Mesenchymal stem cell (in vitro differentiated cells and primary cell): ENCODE measurements at regions not wholly inside any gene's neighbourhood (a gene's known extent, or its start where the extent isn't known, plus 50 kb on each side); places are given as distances from the start of the nearest gene placed in this dataset.

ENCODE experiments used
- DNase-seq: peaks from one replicate; pipeline ENCODE4 v3.0.0-alpha.2; 2013
- H2AFZ ChIP-seq: one replicate; pipeline ENCODE4 v1.6.1; 2013; ENCODE audit warnings: low read depth, mild to moderate bottlenecking, control low read depth, inconsistent platforms, low read length, moderate library complexity
- H2AK5ac ChIP-seq: 2 replicates; pipeline ENCODE4 v1.6.1; 2013; ENCODE audit warnings: low read length, moderate library complexity, mild to moderate bottlenecking, inconsistent platforms; ENCODE audit not compliant: severe bottlenecking
- H2BK120ac ChIP-seq: one replicate; pipeline ENCODE4 v1.6.1; 2013; ENCODE audit warnings: low read depth, mild to moderate bottlenecking, inconsistent platforms, low read length, moderate library complexity
- H2BK12ac ChIP-seq, 2 experiments: one replicate each; pipeline ENCODE4 v1.6.1; 2013; ENCODE audit warnings: inconsistent platforms in 2 of 2, low read length in 2 of 2, mild to moderate bottlenecking in 2 of 2, moderate library complexity in 2 of 2, control low read depth in 1 of 2
- H2BK15ac ChIP-seq: one replicate; pipeline ENCODE4 v1.6.1; 2013; ENCODE audit warnings: mild to moderate bottlenecking, low read depth, inconsistent platforms; ENCODE audit not compliant: poor library complexity, severe bottlenecking
- H2BK5ac ChIP-seq: 2 replicates; pipeline ENCODE4 v1.6.1; 2013; ENCODE audit warnings: low read depth, mild to moderate bottlenecking, low read length, control low read depth, inconsistent platforms; ENCODE audit not compliant: poor library complexity, severe bottlenecking
- H3K14ac ChIP-seq, 2 experiments: one replicate each; pipeline ENCODE4 v1.6.1; 2013; ENCODE audit warnings: inconsistent platforms in 2 of 2, low read length in 2 of 2, control low read depth in 1 of 2, mild to moderate bottlenecking in 1 of 2, moderate library complexity in 1 of 2
- H3K18ac ChIP-seq, 2 experiments: one replicate each; pipeline ENCODE4 v1.6.1; 2013; ENCODE audit warnings: inconsistent platforms in 2 of 2, low read length in 2 of 2, control low read depth in 1 of 2, low read depth in 1 of 2, mild to moderate bottlenecking in 1 of 2
- H3K23ac ChIP-seq, 2 experiments: one replicate each; pipeline ENCODE4 v1.6.1; 2013; ENCODE audit warnings: inconsistent platforms in 2 of 2, low read length in 2 of 2, mild to moderate bottlenecking in 2 of 2, moderate library complexity in 2 of 2, control low read depth in 1 of 2
- H3K27ac ChIP-seq: 2 replicates; pipeline ENCODE4 v1.5.1; 2013; ENCODE audit warnings: mild to moderate bottlenecking, moderate library complexity, low read length, control low read depth, inconsistent platforms; ENCODE audit not compliant: poor library complexity, severe bottlenecking
- H3K27me3 ChIP-seq, 2 experiments: 2 replicates each; pipeline versions ENCODE4 v1.6.1 to v1.7.0; 2013; ENCODE audit warnings: low read length in 2 of 2, mild to moderate bottlenecking in 2 of 2, moderate library complexity in 2 of 2, control low read depth in 1 of 2, inconsistent platforms in 1 of 2; ENCODE audit not compliant: control insufficient read depth in 1 of 2, insufficient read depth in 1 of 2
- H3K36me3 ChIP-seq, 2 experiments: 2 replicates each; pipeline versions ENCODE4 v1.6.1 to v1.7.0; 2013; ENCODE audit warnings: low read length in 2 of 2, control low read depth in 1 of 2, inconsistent platforms in 1 of 2, low read depth in 1 of 2, mild to moderate bottlenecking in 1 of 2; ENCODE audit not compliant: insufficient read depth in 2 of 2, control insufficient read depth in 1 of 2
- H3K4ac ChIP-seq, 2 experiments: one replicate each; pipeline ENCODE4 v1.6.1; 2013; ENCODE audit warnings: inconsistent platforms in 2 of 2, low read length in 2 of 2, mild to moderate bottlenecking in 2 of 2, moderate library complexity in 2 of 2, control low read depth in 1 of 2, low read depth in 1 of 2
- H3K4me1 ChIP-seq: 2 replicates; pipeline ENCODE4 v1.6.1; 2013; ENCODE audit warnings: low read depth, low read length, control low read depth; ENCODE audit not compliant: control insufficient read depth, insufficient read depth
- H3K4me2 ChIP-seq: 2 replicates; pipeline ENCODE4 v1.6.1; 2013; ENCODE audit warnings: low read length, mild to moderate bottlenecking, inconsistent platforms; ENCODE audit not compliant: poor library complexity, severe bottlenecking
- H3K4me3 ChIP-seq, 2 experiments: 2 replicates each; pipeline versions ENCODE4 v1.5.1 to v1.7.0; 2013; ENCODE audit warnings: low read length in 2 of 2, mild to moderate bottlenecking in 2 of 2, control low read depth in 1 of 2, low read depth in 1 of 2; ENCODE audit not compliant: insufficient read depth in 1 of 2
- H3K79me1 ChIP-seq: replicated peaks from 2 replicates; pipeline ENCODE4 v1.6.1; 2013; ENCODE audit warnings: mild to moderate bottlenecking, control low read depth, low read length, inconsistent platforms; ENCODE audit not compliant: poor library complexity, severe bottlenecking
- H3K9ac ChIP-seq: 2 replicates; pipeline ENCODE4 v1.7.0; 2013; ENCODE audit warnings: mild to moderate bottlenecking, low read length, moderate library complexity
- H3K9me3 ChIP-seq: 2 replicates; pipeline ENCODE4 v1.7.0; 2013; ENCODE audit warnings: mild to moderate bottlenecking, low read length; ENCODE audit not compliant: control insufficient read depth
- H4K8ac ChIP-seq: one replicate; pipeline ENCODE4 v1.6.1; 2013; ENCODE audit warnings: inconsistent platforms, mild to moderate bottlenecking, low read length, moderate library complexity
- H4K91ac ChIP-seq: one replicate; pipeline ENCODE4 v1.6.1; 2013; ENCODE audit warnings: mild to moderate bottlenecking, low read length, inconsistent platforms
- WGBS: methylation state at CpG from one replicate; pipeline ENCODE4 v1.1.7; 2013; ENCODE audit warnings: mixed read lengths; 5-methylcytosine and 5-hydroxymethylcytosine counted together

GRCh38 chr2:138964418-138964817 is 184.2 kb upstream of the NXPH2 start:
- Histone ChIP-seq H3K14ac (no peak overlapping the region), H3K4me3 (no peak overlapping the region), H3K27ac (no peak overlapping the region), H2AK5ac (no peak overlapping the region), H3K18ac (no peak overlapping the region), H3K9me3 (no peaks in the 10 kb centered on the region), H3K4me2 (no peak overlapping the region), H3K79me1 (no peaks in the 10 kb centered on the region), H2BK120ac (no peak overlapping the region), H4K91ac (no peak overlapping the region), H2BK15ac (no peak overlapping the region), H3K4me1 (no peaks in the 10 kb centered on the region), H3K36me3 (no peaks in the 10 kb centered on the region), H3K4ac (no peak overlapping the region), H2BK5ac (no peak overlapping the region), H3K9ac (no peak overlapping the region), H3K27me3 (peaks cover 0 to 43% of the 10 kb centered on the region in 2 experiments), H2AFZ (no peak overlapping the region), H4K8ac (no peak overlapping the region), H2BK12ac (no peak overlapping the region), H3K23ac (no peak overlapping the region)
- no peak for DNase-seq
- no CpG with 5 or more reads among the region's 1 CpG for WGBS

GRCh38 chr2:138962686-138963085 is 182.5 kb upstream of the NXPH2 start:
- no peak overlapping the region for H2BK12ac ChIP-seq
- H3K18ac ChIP-seq = no peak overlapping the region
- H2BK120ac ChIP-seq = no peak overlapping the region
- H2BK15ac ChIP-seq = no peak overlapping the region
- no peak overlapping the region for H3K14ac ChIP-seq
- peaks cover 5% of the 10 kb centered on the region for H3K9me3 ChIP-seq
- no peaks in the 10 kb centered on the region for H3K4me1 ChIP-seq
- H2BK5ac ChIP-seq = no peak overlapping the region
- WGBS = 91% methylated on average over 2 of the region's 5 CpGs
- H3K79me1 ChIP-seq = no peaks in the 10 kb centered on the region
- no peak overlapping the region for H3K4me3 ChIP-seq
- no peak overlapping the region for H3K4me2 ChIP-seq
- no peak overlapping the region for H3K27ac ChIP-seq
- no peak for DNase-seq
- H3K4ac ChIP-seq = no peak overlapping the region
- no peak overlapping the region for H4K8ac ChIP-seq
- H2AFZ ChIP-seq = no peak overlapping the region
- H3K23ac ChIP-seq = no peak overlapping the region
- no peak overlapping the region for H3K9ac ChIP-seq
- no peak overlapping the region for H2AK5ac ChIP-seq
- H3K27me3 ChIP-seq = peaks cover 0 to 55% of the 10 kb centered on the region in 2 experiments
- no peaks in the 10 kb centered on the region for H3K36me3 ChIP-seq
- no peak overlapping the region for H4K91ac ChIP-seq

- H4K91ac ChIP-seq = no peak overlapping the region
- H2BK5ac ChIP-seq = no peak overlapping the region
- H3K18ac ChIP-seq = no peak overlapping the region
- no peak overlapping the region for H2AK5ac ChIP-seq
- H3K36me3 ChIP-seq = no peaks in the 10 kb centered on the region
- no peak overlapping the region for H2BK15ac ChIP-seq
- no peaks in the 10 kb centered on the region for H3K79me1 ChIP-seq
- no peak overlapping the region for H2BK120ac ChIP-seq
- WGBS = 100% methylated on average over 1 of the region's 4 CpGs
- no peak overlapping the region for H3K9ac ChIP-seq
- peaks cover 11% of the 10 kb centered on the region for H3K9me3 ChIP-seq
- no peak overlapping the region for H4K8ac ChIP-seq
- no peak overlapping the region for H3K4me2 ChIP-seq
- no peak overlapping the region for H2AFZ ChIP-seq
- no peak overlapping the region for H2BK12ac ChIP-seq
- DNase-seq = no peak
- H3K4me3 ChIP-seq = no peak overlapping the region
- no peaks in the 10 kb centered on the region for H3K4me1 ChIP-seq
- H3K23ac ChIP-seq = no peak overlapping the region
- H3K27ac ChIP-seq = no peak overlapping the region
- H3K4ac ChIP-seq = no peak overlapping the region
- no peak overlapping the region for H3K14ac ChIP-seq
- peaks cover 0 to 80% of the 10 kb centered on the region in 2 experiments for H3K27me3 ChIP-seq
Measured at GRCh38 chr2:138960191-138960590, 180.0 kb upstream of the NXPH2 start.

- Histone ChIP-seq H3K4ac (no peak overlapping the region), H3K36me3 (no peaks in the 10 kb centered on the region), H2BK12ac (no peak overlapping the region), H2AFZ (no peak overlapping the region), H3K18ac (no peak overlapping the region), H3K4me2 (no peak overlapping the region), H3K14ac (no peak overlapping the region), H2BK15ac (no peak overlapping the region), H2BK5ac (no peak overlapping the region), H4K91ac (no peak overlapping the region), H3K23ac (no peak overlapping the region), H3K4me1 (no peaks in the 10 kb centered on the region), H3K27ac (no peak overlapping the region), H3K27me3 (peaks cover 0 to 91% of the 10 kb centered on the region in 2 experiments), H4K8ac (no peak overlapping the region), H3K9ac (no peak overlapping the region), H2BK120ac (no peak overlapping the region), H3K4me3 (no peak overlapping the region), H3K9me3 (peaks cover 21% of the 10 kb centered on the region), H3K79me1 (no peaks in the 10 kb centered on the region), H2AK5ac (no peak overlapping the region)
- DNase-seq = no peak
- WGBS = 100% methylated on average over 1 of the region's 2 CpGs
Measured at GRCh38 chr2:138959031-138959430, 178.8 kb upstream of the NXPH2 start.
